ENCODE measurements at regions not wholly inside any gene's neighbourhood (a gene's known extent, or its start where the extent isn't known, plus 50 kb on each side); places are given as distances from the start of the nearest gene placed in this dataset.
"Not testable (repeated sequence)": the region's sequence is repeated elsewhere in the genome, so short reads cannot be mapped to it uniquely, and the experiment has no call there.

DNA sequence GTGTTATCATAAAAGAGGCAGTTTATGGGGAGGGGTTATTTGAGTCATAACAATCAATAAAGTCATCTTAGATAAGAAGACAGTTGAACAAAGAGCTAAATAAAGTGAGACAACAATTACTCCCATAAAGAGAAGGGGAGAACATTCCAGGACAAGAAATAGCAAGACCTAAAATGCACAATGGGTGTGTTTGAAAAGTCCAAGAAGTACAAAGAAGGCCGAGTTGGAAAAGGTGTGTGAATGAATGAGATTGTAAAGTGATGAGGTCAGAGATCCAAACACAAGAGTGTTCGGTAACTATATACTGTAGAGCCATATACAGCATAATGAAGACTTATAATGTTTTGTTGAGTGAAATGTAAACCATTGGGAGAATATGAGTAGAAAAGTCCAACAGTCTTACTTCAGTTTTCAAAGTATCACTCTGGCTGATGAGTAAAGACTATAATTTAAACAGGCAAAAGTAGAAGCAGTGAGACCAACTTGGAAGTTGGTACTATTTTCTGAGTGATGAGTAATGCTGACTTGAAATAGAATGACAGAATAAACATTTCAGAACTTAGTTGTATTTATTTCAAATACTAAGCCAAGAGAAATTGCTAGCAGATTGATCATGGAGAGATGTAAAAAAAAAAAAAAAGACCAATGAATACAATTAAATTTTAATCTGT is 868.7 kb upstream of the CDH9 start:
- intact Hi-C loops (cut with micrococcal nuclease) = no loop called here

DNA sequence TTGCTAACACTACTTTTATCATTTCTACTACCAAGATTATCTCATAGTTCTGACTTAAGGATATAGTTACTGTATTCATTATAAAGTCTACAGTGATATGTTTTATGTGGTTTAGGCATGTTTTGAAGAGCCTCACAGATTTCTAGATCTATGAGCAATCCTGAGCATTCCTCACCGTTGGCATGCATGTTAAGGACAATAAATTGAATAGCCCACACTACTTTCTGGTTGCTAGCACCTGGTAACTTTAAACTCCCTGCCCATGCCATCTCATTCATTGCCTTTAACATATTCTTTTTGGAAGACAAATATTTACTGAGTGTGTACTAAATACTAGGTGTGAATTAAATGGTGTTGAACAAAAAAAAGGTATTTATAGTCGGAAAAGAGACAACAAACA is 868.1 kb upstream of the CDH9 start:
- intact Hi-C loops (cut with micrococcal nuclease) = no loop called here

DNA sequence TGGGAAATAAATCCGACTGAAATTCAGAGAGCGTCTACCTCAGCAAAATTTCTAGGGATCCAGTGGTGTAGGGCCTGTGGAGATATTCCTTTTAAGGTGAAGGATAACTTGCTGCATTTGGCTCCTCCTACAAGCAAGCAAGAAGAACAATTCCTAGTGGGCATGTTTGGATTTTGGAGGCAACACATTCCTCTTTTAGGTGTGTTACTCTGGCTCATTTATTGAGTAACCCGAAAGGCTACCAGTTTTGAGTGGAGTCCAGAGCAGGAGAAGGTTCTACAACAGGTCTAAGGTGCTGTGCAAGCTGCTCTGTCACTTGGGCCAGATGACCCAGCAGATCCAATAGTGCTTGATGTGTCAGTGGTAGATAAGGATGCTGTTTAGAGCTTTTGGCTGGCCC is 862.4 kb upstream of the CDH9 start:
- intact Hi-C loops (cut with micrococcal nuclease) = no loop called here

DNA sequence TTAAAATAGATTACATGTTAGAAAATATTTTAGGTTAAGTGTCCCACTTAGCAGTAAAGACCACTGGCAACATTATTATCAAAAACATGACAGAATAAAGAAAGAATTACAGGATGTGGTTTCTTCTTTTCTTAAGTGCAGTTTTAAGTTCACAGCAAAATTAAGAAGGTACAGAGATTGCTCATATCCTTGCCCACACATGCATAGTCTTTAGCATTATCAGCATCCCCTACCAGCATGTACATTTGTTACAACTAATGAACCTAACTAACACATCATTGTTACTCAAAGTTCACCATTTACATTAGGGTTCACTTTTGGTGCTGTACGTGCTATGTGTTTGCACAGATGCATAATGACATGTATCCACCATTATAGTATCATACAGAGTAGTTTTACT is 837.7 kb upstream of the CDH9 start:
- intact Hi-C loops (cut with micrococcal nuclease) = no loop called here

DNA sequence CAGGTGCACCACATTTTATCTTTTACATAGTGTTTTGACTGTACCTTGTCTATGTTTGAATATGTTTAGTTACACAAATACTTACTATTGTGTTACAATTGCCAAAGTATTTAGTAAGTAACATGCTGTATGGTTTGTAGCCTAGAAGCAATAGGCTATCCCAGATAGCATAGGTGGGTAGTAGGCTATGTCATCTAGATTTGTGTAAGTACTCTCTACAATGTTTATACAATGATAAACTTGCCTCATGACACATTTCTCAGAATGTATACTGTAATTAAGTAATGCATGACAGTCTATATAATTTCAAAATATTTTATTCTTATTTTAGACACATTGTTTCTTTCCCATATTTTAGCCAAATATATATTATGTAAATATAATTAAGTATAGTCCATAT is 836.8 kb upstream of the CDH9 start:
- intact Hi-C loops (cut with micrococcal nuclease) = no loop called here

DNA sequence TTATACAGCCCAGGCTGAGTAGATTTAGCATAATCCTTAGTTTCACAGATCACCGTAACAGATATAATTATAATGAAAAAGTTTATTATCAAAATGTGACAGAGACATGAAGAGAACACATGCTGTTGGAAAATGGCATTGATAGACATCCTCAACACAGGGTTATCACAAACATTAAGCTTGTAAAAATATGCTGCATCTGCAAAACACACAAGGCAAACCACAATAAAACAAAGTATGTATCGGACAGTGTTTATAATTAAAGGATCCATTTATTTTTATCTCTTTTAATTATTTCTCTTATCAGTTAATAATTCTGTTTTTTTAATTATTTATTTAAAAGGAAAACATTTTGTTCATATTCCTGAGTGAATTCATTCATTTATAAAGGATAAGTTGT is 829.9 kb upstream of the CDH9 start:
- intact Hi-C loops (cut with micrococcal nuclease) = no loop called here

DNA sequence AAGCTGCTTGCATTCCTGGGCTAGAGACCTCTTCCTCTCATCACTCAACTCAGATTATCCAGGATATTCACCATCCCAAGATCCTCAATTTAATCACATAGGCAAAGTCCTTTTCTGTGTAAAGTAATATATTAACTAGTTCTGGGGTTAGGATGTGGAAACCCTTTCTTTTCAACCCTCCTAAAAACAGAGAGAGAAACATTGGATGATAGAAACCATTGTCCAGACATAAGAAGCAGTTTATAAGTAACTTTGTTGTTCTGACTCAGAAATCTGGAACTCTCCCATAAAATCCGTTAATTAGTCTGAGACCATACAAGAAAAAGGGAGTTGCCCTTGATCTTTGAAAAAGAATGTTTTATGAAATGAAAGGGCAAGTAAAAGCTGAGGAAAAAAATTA is 817.1 kb upstream of the CDH9 start:
- intact Hi-C loops (cut with micrococcal nuclease) = no loop called here

DNA sequence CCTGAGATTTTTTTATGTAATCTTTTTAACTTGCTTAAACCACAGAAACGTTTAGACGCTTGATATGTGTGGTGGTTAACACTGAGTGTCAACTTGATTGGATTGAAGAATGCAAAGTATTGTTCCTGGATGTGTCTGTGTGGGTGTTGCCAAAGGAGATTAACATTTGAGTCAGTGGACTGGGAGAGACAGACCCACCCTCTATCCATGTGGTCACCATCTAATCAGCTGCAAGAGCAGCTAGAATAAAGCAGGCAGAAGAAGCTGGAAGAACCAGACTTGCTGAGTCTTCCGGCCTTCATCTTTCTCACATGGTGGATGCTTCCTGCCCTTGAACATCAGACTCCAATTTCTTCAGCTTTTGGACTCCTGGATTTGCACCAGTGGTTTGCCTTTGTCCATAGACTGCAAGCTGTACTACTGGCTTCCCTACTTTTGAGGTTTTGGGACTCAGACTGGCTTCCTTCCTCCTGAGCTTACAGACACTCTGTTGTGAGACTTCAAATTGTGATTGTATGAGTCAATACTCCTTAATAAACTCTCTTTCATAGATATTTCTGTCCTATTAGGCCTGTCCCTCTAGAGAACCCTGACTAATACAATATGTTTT is 816.0 kb upstream of the CDH9 start:
- intact Hi-C loops (cut with micrococcal nuclease) = no loop called here

DNA sequence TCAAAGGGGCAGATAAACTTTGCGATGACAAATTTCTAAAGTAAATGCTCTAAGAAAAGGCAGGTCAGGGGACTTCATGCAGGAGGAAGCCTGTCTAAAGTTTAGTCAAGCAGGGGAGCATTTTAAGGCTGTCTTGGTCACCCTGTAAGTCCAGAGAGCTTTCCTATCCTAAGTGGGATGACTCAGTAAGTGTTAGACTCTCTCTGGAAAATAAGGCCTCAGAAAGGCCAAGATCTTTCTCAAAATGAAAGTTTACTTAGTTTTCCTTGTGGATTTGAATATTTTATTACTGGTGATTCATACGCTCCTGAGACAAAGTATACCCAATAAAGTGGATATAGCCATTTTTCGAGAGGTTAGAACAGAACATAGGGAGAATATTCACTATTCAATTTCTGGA is 806.9 kb upstream of the CDH9 start:
- intact Hi-C loops (cut with micrococcal nuclease) = no loop called here

DNA sequence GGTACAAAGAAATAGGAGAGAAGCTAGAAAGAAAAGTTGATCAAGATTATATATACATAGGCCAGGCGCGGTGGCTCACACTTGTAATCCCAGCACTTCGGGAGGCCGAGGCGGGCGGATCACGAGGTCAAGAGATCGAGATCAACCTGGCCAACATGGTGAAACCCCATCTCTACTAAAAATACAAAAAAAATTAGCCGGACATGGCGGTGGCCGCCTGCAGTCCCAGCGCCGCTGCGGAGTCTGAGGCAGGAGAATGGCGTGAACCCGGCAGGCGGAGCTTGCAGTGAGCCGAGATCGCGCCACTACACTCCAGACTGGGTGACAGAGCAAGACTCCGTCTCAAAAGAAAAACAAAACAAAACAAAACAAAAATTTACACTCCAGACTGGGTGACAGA is 798.3 kb upstream of the CDH9 start:
- intact Hi-C loops (cut with micrococcal nuclease) = not testable (repeated sequence)

DNA sequence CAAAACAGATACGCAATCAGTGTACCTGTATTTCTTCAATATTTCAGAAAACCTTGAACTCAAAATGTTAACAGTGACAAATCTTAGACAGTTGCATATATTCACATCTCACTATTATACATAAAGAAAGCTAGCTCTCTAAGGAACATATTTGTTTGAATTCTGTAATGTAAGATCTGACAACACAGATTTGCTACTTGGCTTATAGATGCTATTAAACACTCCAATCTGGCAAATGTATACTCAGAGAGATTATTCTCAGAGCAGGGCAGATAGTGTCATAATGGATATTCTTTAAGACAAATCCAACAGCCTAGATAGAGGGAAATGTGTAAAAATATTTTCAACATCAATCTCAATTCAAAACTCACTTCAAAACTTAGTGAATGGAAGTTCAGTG is 794.5 kb upstream of the CDH9 start:
- intact Hi-C loops (cut with micrococcal nuclease) = no loop called here

DNA sequence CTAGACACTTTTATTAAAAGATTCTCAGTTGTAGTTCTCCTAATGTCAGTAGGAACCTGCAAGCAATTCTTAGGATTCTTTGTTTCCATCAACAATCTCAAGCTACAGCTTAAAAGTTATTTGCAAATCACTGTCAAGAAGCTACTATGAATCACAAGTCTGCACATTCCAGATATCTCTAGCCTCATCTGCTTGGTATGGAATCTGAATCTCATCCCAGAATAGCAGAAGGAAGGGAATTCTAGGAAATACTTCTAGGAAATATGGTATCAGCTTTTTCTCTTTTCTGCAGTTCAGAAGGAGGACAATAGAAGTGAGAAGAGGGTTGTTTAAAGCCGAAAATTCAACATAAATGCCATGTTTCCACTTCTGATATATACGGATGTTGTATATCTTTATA is 792.2 kb upstream of the CDH9 start:
- intact Hi-C loops (cut with micrococcal nuclease) = no loop called here

DNA sequence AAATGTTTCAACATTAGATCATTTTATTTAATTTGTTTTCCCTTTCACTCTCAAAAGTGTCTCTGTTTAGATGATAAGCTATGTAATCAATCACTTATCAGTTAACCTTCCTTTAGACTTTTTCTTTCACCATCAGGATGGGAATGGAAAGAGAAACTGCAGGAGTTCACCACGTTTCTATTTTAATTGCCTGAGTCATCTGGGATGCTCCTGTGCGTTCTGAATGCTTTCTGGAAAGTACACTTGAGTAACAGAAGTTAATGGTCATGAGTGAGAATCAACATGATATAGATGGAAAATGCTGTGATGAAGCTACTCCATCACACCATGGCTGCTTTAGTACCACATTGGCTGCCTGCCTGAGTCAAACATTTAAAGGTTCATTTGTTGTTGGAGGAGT is 783.3 kb upstream of the CDH9 start:
- intact Hi-C loops (cut with micrococcal nuclease) = no loop called here

DNA sequence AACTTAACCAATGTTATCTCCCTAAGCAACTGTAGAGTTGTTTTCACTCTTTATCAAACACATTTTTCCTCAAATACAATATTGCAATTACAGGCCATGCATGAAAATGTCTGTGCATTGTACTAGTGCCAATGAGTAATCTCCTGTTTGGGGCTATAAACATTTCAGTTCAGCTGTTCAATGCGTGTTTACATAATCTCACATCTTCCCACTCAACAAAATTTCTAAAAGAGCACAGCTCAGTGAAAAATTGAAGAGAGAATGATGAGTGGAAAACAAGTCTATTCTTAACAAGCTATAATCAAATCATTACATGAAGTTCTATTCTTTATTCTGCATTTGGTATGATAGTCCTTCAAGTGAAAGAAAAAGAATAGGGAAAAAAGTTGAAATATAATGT is 780.5 kb upstream of the CDH9 start:
- intact Hi-C loops (cut with micrococcal nuclease) = no loop called here

DNA sequence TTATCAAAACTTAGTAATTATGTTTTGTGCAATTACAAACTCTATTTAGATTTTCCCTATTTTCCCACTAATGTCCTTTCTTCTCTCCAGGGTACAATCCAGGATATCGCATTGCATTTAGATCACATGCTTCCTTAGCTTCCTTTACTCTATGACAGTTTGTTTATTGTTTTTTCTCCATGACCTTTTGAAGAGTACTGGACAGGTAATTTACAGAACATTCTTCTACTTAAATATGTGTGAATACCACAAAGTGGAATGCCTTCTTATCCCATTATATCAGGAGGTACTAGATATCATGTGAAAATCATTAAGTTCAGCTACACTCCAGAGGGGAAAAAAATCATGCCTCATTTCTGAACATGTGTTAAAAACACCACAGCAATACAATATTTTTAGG is 776.6 kb upstream of the CDH9 start:
- intact Hi-C loops (cut with micrococcal nuclease) = no loop called here

DNA sequence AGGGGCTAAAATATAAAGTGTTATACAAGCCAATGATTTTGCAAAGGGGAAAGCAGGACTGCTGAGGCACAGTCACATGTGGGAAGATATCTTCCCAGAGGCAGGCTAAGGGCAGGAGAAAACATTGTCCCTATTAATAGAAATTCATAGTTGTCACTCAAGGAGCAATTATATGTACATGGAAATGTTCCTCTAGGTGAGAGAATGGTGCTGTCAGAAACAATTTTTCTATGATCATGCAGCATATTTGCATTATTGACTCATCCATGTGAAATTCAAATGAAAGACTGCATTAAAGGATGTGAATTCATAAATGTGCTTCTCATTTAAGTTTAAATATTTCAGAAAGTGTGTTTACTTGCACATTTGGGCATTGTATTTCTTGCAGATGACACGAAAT is 775.9 kb upstream of the CDH9 start:
- intact Hi-C loops (cut with micrococcal nuclease) = no loop called here

DNA sequence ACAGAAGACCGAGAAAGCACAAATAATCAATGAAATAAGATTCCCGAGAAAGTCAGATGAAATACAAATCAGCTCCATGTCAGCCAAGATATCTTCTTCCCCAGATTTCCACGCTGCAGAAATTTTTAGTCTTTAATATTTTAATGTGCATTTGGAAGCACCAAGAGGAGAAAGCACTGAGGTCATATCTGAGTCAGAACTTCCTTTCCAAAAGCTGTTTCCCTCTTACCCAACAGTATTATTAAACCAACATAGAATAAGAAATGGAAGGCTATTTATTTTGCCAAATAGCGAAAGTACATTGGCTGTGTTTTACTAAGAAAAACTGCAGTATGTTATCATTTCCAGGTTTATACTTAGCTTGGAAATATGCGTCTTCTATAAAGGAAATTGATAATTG is 772.1 kb upstream of the CDH9 start:
- intact Hi-C loops (cut with micrococcal nuclease) = no loop called here

DNA sequence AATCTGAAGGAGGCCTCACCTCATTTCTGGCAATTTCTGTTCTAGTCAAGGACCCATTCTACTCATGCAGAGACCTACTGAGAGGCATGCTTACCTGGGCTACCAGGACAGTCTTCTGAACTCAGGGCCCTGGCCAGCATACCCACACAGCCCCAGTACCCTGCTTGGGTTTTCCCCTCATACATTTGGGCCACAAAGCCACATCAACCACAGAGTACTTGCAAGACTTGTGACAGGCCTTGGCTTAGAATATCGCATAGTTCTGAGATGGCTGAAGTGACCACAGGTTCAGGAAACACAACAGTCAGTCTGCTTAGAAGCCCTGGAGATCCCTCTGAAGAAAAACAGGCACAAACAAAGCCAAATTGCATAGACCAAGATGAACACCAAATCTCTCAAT is 758.8 kb upstream of the CDH9 start:
- intact Hi-C loops (cut with micrococcal nuclease) = no loop called here

DNA sequence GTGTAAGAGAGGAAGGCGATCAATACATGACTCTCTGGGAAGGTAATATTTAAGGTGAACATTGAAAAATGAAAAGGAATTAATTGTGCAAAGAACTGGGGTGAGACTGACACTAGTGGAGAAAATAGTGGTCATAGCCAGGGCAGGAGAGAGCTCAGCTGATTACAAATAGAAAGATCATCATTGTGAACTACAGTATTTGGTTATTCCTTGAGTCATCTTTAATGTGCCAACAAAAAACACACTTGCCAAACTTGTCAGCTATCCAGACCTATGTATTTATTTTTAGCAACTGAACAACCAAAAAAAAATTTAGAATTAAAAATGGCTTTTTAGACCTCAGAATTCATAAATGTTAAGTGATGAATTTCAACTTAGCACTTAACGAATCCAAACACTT is 749.8 kb upstream of the CDH9 start:
- intact Hi-C loops (cut with micrococcal nuclease) = no loop called here

DNA sequence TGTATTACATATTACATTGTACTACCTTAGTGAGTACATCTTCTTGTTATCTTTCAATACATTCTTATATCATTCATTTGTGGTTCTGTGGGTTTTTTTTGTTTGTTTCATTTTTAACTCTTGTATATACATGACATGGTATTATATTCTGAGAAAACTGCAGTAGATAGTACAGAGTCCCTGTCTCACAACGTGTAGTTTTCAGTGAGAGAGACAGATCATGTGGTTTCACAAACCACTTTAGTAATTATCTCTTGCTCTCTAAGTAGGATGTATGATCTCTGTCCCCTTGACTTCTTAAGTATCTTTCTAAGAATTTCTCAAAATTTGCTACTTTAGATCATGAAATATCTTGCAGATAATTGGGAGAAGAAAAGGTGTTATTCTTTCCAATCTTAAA is 745.9 kb upstream of the CDH9 start:
- intact Hi-C loops (cut with micrococcal nuclease) = no loop called here

DNA sequence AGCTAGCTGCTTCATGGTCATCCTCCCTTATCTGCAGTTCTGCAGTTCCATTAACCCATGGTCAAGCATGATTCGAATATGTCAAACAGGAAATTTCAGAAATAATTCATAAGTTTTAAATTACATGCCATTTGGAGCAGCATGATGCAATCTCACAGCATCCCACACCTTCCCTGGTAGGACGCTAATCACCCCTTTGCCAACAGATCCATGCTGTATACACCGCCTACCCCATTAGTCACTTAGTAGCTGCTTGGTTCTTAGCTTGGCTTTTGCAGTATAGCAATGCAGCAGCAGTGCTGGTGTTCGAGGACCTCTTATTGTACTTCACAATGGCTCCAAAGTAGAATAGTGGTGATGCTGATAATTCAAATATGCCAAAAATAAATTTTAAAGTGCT is 739.7 kb upstream of the CDH9 start:
- intact Hi-C loops (cut with micrococcal nuclease) = no loop called here

DNA sequence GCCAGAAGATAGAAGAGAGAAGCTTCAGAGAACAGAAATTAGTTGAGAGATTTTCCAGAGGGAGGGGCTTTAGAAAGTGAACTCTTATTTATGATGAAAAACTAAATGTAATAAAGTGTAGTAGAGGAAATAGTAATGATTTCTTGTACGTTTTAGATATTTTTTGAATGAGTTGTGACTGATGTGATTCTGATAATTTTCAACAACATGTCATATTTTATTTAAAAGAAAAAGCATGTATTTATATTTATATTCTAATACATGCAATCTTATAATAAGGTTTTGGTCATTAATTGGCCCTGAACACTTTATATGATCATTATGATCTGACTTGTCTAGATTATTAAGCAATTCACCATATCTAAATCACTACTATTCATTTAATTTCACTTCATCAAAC is 735.2 kb upstream of the CDH9 start:
- intact Hi-C loops (cut with micrococcal nuclease) = no loop called here

DNA sequence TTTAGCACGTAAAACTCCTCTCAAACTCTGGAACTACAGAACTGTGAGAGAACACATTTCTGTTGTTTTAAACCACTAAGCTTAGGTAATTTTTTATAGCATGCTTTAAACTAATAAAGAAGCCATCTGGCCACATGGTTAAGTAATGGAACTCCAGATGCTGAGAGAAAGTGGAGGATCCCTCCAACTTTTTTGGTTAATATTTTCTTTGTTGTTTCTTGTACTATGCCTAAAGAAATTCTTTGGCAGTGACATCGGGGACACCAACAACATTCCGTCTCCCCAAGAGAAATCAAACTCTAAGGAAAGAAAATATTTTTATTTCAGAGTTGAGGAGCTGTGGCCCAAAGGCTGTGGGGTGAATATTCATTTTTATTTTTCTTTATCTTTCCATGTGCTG is 734.8 kb upstream of the CDH9 start:
- intact Hi-C loops (cut with micrococcal nuclease) = no loop called here

Data from T-helper 1 cell treated with Interleukin-12 subunit alpha and Interleukin-12 subunit beta and Interleukin-4 antibody, amounts not matched to agents 30 ng/mL and 1 ng/mL, for 36 hours (primary cell).